GM18511 (cell line): ENCODE measurements at regions not wholly inside any gene's neighbourhood (a gene's known extent, or its start where the extent isn't known, plus 50 kb on each side); places are given as distances from the start of the nearest gene placed in this dataset.
"Not testable (repeated sequence)": the region's sequence is repeated elsewhere in the genome, so short reads cannot be mapped to it uniquely, and the experiment has no call there.

Experiments
- ATAC-seq: cut with Tn5 transposase; IDR thresholded peaks from one replicate; pipeline ENCODE4 v1.9.1; 2021; ENCODE audit warnings: mild to moderate bottlenecking, moderate library complexity; ENCODE audit not compliant: unreplicated experiment

- ATAC-seq = no peak
Measured at GRCh38 chr16:60073376-60073775, 1339.3 kb upstream of the GOT2 start.

GRCh38 chr16:60064026-60064425, 1329.9 kb upstream of the GOT2 start:
- ATAC-seq = no peak

GRCh38 chr16:60061396-60061795, 1327.3 kb upstream of the GOT2 start:
- no peak for ATAC-seq

GRCh38 chr16:60060731-60061130, 1326.6 kb upstream of the GOT2 start:
- no peak for ATAC-seq

GRCh38 chr16:60059141-60059540, 1325.0 kb upstream of the GOT2 start:
- ATAC-seq = no peak

- no peak for ATAC-seq
Measured at GRCh38 chr16:60041671-60042070, 1307.6 kb upstream of the GOT2 start.

GRCh38 chr16:60031740-60032139, 1297.6 kb upstream of the GOT2 start:
- ATAC-seq = no peak

GRCh38 chr16:60027351-60027750, 1293.2 kb upstream of the GOT2 start:
- no peak for ATAC-seq

GRCh38 chr16:60013076-60013475, 1279.0 kb upstream of the GOT2 start:
- no peak for ATAC-seq

GRCh38 chr16:60001523-60001922, 1267.4 kb upstream of the GOT2 start:
- no peak for ATAC-seq

GRCh38 chr16:59997706-59998105, 1263.6 kb upstream of the GOT2 start:
- ATAC-seq = no peak

GRCh38 chr16:59993101-59993500, 1259.0 kb upstream of the GOT2 start:
- ATAC-seq = no peak

GRCh38 chr16:59991171-59991570, 1257.1 kb upstream of the GOT2 start:
- no peak for ATAC-seq

- no peak for ATAC-seq
Measured at GRCh38 chr16:59988591-59988990, 1254.5 kb upstream of the GOT2 start.

- no peak for ATAC-seq
Measured at GRCh38 chr16:59975953-59976352, 1241.8 kb upstream of the GOT2 start.

- no peak for ATAC-seq
Measured at GRCh38 chr16:59973966-59974365, 1239.8 kb upstream of the GOT2 start.

- no peak for ATAC-seq
Measured at GRCh38 chr16:59971264-59971663, 1237.1 kb upstream of the GOT2 start.

GRCh38 chr16:59964232-59964924, 1230.3 kb upstream of the GOT2 start:
- no peak for ATAC-seq

GRCh38 chr16:59959311-59959710, 1225.2 kb upstream of the GOT2 start:
- ATAC-seq = no peak

GRCh38 chr16:59950431-59950830, 1216.3 kb upstream of the GOT2 start:
- ATAC-seq = no peak

- ATAC-seq = not testable (repeated sequence)
Measured at GRCh38 chr16:59944041-59944440, 1209.9 kb upstream of the GOT2 start.

GRCh38 chr16:59941594-59941993, 1207.5 kb upstream of the GOT2 start:
- no peak for ATAC-seq

GRCh38 chr16:59920054-59920453, 1185.9 kb upstream of the GOT2 start:
- no peak for ATAC-seq
